DND-41 (cell line): ENCODE measurements at regions not wholly inside any gene's neighbourhood (a gene's known extent, or its start where the extent isn't known, plus 50 kb on each side); places are given as distances from the start of the nearest gene placed in this dataset.

Experiments used
- ATAC-seq: fragments of 200-7000 bp; cut with Tn5 transposase; 3 replicates; pipeline ENCODE4 v1.9.1; 2021; ENCODE audit warnings: low read depth; ENCODE audit not compliant: insufficient read depth
- DNase-seq: peaks from one replicate; pipeline ENCODE4 v3.0.0-alpha.2; 2020
- H2AFZ ChIP-seq: 2 replicates; pipeline ENCODE4 v1.6.0; 2012; ENCODE audit warnings: low read depth, low read length
- H3K27ac ChIP-seq: 2 replicates; pipeline ENCODE4 v1.5.1; 2012; ENCODE audit warnings: low read length, inconsistent platforms
- H3K27me3 ChIP-seq: fragments of 200-600 bp; sonication (generic); 2 replicates; pipeline ENCODE4 v1.6.0; 2012; ENCODE audit warnings: low read length, mild to moderate bottlenecking, inconsistent platforms; ENCODE audit not compliant: insufficient read depth, poor library complexity
- H3K36me3 ChIP-seq: 2 replicates; pipeline ENCODE4 v1.5.1; 2012; ENCODE audit warnings: low read length, inconsistent platforms; ENCODE audit not compliant: insufficient read depth
- H3K4me1 ChIP-seq: 2 replicates; pipeline ENCODE4 v1.5.1; 2012; ENCODE audit warnings: mild to moderate bottlenecking, low read length; ENCODE audit not compliant: insufficient read depth
- H3K4me2 ChIP-seq: 2 replicates; pipeline ENCODE4 v1.6.0; 2012; ENCODE audit warnings: mild to moderate bottlenecking, moderate library complexity, low read length, inconsistent platforms; ENCODE audit not compliant: insufficient read depth
- H3K4me3 ChIP-seq, 2 experiments: fragments of 200-600 bp in 1 of 2; shearing (Covaris generic) in 1 of 2; 2 replicates each; pipeline ENCODE4 v1.5.1; 2012 to 2016; ENCODE audit warnings: inconsistent platforms in 2 of 2, low read length in 2 of 2, mild to moderate bottlenecking in 2 of 2, low read depth in 1 of 2, moderate library complexity in 1 of 2
- H3K79me2 ChIP-seq: 2 replicates; pipeline ENCODE4 v1.6.0; 2012; ENCODE audit warnings: low read length, inconsistent platforms; ENCODE audit not compliant: insufficient read depth
- H3K9ac ChIP-seq: 2 replicates; pipeline ENCODE4 v1.6.0; 2012; ENCODE audit warnings: low read depth, mild to moderate bottlenecking, inconsistent platforms, low read length, moderate library complexity
- H3K9me3 ChIP-seq: 2 replicates; pipeline ENCODE4 v1.5.1; 2012; ENCODE audit warnings: low read length, moderate library complexity, mild to moderate bottlenecking, inconsistent platforms; ENCODE audit not compliant: insufficient read depth, severe bottlenecking
- H4K20me1 ChIP-seq: 2 replicates; pipeline ENCODE4 v1.6.0; 2012; ENCODE audit warnings: low read length; ENCODE audit not compliant: insufficient read depth
- EZH2 ChIP-seq: IDR thresholded peaks from 3 replicates; pipeline ENCODE4 v1.6.1; 2012; ENCODE audit warnings: borderline replicate concordance, low read depth, mild to moderate bottlenecking, moderate library complexity, low read length, inconsistent platforms; ENCODE audit not compliant: severe bottlenecking
- TF ChIP-seq, protein P1 (sequence below): IDR thresholded peaks from 2 replicates; pipeline ENCODE4 v1.5.1; 2012; ENCODE audit warnings: borderline replicate concordance, low read length, moderate library complexity, mild to moderate bottlenecking; ENCODE audit not compliant: poor library complexity, severe bottlenecking; ENCODE audit errors: extremely low read depth

DNA sequence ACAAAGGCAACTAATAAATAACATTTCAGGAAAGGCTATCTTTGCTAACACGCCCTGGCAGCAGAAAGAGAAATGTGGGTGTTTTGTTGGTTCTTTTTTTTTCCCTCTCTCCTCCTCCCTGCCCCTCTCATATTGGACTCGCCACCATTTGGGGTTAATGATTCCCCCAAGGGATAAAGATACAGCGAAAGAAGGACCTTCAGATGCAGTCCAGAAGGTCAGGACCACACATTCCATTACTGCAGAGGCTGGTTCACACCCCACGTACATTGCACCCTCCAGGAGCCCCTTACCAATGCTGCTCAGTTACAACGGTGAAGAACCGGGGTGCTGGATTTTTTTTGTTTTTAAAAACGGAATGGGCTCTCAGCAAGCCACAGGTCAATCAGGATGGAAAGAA lies 156.9 kb upstream of the TIAM1 start:
- H3K9me3 ChIP-seq = no peaks in the 10 kb centered on the region
- H3K4me3 ChIP-seq = no peak overlapping the region
- H3K4me1 ChIP-seq = peaks cover 1% of the 10 kb centered on the region; the same call in 1 of the 2 replicates
- H3K27me3 ChIP-seq = no peaks in the 10 kb centered on the region
- H3K27ac ChIP-seq = no peak overlapping the region
- H3K36me3 ChIP-seq = no peaks in the 10 kb centered on the region
- H2AFZ ChIP-seq = no peak overlapping the region
- peaks cover 3% of the 10 kb centered on the region; the same call in 1 of the 2 replicates for H4K20me1 ChIP-seq
- no peak overlapping the region for H3K4me2 ChIP-seq
- no peak overlapping the region for H3K9ac ChIP-seq
- no peak for DNase-seq
- peaks cover 4% of the 10 kb centered on the region; the same call in 1 of the 2 replicates for H3K79me2 ChIP-seq
- no peak for ATAC-seq
- TF ChIP-seq, protein P1, sequence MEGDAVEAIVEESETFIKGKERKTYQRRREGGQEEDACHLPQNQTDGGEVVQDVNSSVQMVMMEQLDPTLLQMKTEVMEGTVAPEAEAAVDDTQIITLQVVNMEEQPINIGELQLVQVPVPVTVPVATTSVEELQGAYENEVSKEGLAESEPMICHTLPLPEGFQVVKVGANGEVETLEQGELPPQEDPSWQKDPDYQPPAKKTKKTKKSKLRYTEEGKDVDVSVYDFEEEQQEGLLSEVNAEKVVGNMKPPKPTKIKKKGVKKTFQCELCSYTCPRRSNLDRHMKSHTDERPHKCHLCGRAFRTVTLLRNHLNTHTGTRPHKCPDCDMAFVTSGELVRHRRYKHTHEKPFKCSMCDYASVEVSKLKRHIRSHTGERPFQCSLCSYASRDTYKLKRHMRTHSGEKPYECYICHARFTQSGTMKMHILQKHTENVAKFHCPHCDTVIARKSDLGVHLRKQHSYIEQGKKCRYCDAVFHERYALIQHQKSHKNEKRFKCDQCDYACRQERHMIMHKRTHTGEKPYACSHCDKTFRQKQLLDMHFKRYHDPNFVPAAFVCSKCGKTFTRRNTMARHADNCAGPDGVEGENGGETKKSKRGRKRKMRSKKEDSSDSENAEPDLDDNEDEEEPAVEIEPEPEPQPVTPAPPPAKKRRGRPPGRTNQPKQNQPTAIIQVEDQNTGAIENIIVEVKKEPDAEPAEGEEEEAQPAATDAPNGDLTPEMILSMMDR = no peak
- TF ChIP-seq EZH2 = no peak

DNA sequence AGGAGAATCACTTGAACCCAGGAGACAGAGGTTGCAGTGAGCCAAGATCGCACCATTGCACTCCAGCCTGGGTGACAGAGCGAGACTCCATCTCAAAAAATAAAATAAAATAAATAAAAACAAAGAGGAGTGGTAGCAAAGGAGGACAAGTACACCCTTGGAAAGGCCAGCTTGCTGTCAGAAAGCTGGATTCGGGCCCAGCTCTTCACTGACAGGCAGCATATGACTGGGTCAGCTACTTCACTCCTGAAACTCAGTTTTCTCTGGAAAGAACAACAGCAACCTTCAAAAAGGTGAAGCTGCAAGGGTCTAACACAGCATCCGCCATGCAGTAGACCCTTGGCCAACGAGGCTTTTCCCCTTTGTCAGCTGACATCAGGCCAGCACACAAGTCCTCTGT lies 156.0 kb upstream of the TIAM1 start:
- Histone ChIP-seq H3K4me1 (no peaks in the 10 kb centered on the region), H4K20me1 (peaks cover 3% of the 10 kb centered on the region; the same call in 1 of the 2 replicates), H3K4me2 (no peak overlapping the region), H3K27ac (no peak overlapping the region), H3K9me3 (no peaks in the 10 kb centered on the region), H2AFZ (no peak overlapping the region), H3K9ac (no peak overlapping the region), H3K36me3 (no peaks in the 10 kb centered on the region), H3K4me3 (no peak overlapping the region), H3K27me3 (no peaks in the 10 kb centered on the region), H3K79me2 (peaks cover 4% of the 10 kb centered on the region; the same call in 1 of the 2 replicates)
- TF ChIP-seq, protein P1 = no peak
- TF ChIP-seq EZH2 = no peak
- ATAC-seq (no peak), DNase-seq (no peak)

DNA sequence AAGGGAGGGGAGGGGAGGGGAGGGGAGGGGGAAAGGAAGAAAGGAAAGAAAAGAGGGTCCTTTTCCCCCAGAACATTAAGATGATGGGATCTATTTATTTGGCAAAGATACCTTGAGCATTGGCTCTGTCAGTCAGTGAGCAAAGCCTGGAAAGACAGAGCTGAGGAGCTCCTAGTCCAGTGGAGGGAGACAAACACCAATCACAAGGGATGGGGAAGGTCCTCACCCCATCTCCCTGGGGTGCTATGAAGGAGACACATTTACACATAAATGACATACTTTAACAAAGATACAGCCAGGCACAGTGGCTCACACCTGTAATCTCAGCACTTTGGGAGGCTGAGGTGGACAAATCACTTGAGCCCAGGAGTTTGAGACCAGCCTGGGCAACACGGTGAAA lies 154.9 kb upstream of the TIAM1 start:
- no peak for ATAC-seq
- no peak for DNase-seq
- Histone ChIP-seq H3K27ac (no peak overlapping the region), H3K36me3 (no peaks in the 10 kb centered on the region), H3K4me3 (no peak overlapping the region), H3K9ac (no peak overlapping the region), H3K4me1 (no peaks in the 10 kb centered on the region), H3K4me2 (no peak overlapping the region), H2AFZ (no peak overlapping the region), H3K27me3 (no peaks in the 10 kb centered on the region), H4K20me1 (peaks cover 3% of the 10 kb centered on the region; the same call in 1 of the 2 replicates), H3K9me3 (no peaks in the 10 kb centered on the region), H3K79me2 (peaks cover 2% of the 10 kb centered on the region; the same call in 1 of the 2 replicates)
- TF ChIP-seq, protein P1 = no peak
- TF ChIP-seq EZH2 = no peak

DNA sequence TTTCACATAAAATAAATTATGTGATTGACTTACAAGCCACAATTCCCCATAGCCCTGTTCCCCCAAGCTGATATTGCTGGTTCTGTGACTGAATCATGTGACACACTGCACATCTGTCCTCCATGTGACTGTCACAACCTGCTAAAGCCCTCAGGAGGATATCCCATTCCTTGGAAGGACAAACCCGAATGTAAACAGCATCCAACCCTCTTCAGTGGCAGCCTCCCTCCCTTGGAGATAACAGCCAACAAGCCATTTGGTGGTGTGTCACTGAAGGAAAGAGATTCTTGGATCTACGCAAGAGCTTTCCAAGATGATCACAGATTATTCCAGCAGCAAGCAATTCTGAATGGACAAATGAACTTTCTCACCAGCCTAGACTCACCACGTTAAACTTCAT lies 153.9 kb upstream of the TIAM1 start:
- no peaks in the 10 kb centered on the region for H3K79me2 ChIP-seq
- no peak overlapping the region for H3K27ac ChIP-seq
- no peaks in the 10 kb centered on the region for H3K36me3 ChIP-seq
- peaks cover 3% of the 10 kb centered on the region; the same call in 1 of the 2 replicates for H4K20me1 ChIP-seq
- H3K9ac ChIP-seq = no peak overlapping the region
- DNase-seq (no peak), ATAC-seq (no peak)
- no peaks in the 10 kb centered on the region for H3K27me3 ChIP-seq
- TF ChIP-seq EZH2 = no peak
- TF ChIP-seq, protein P1 = no peak
- no peaks in the 10 kb centered on the region for H3K9me3 ChIP-seq
- H2AFZ ChIP-seq = no peak overlapping the region
- H3K4me1 ChIP-seq = no peaks in the 10 kb centered on the region
- H3K4me3 ChIP-seq = no peak overlapping the region
- no peak overlapping the region for H3K4me2 ChIP-seq
